ENCODE measurements at regions not wholly inside any gene's neighbourhood (a gene's known extent, or its start where the extent isn't known, plus 50 kb on each side); places are given as distances from the start of the nearest gene placed in this dataset.

DNA sequence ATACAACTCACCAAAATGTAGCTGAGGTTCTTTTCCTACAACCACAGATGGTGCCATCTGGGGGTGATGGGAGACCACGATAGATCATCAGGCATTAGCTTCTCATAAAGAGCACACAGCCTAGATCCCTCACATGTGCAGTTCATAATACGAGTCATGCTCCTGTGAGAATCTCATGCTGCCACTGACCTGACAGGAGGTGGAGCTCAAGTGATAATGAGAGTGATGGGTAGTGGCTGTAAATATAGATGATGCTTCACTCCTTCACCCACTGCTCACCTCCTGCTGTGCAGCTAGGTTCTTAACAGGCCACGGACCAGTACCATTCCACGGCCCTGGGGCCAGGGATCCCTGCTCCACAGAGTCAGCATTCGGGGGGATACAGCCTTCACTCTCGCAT, 943.8 kb downstream of the NLGN4Y start:
- H3K4me3 ChIP-seq (ENCODE audit: low read depth, low read length): no peak overlapping the region
- TF ChIP-seq, protein P1, sequence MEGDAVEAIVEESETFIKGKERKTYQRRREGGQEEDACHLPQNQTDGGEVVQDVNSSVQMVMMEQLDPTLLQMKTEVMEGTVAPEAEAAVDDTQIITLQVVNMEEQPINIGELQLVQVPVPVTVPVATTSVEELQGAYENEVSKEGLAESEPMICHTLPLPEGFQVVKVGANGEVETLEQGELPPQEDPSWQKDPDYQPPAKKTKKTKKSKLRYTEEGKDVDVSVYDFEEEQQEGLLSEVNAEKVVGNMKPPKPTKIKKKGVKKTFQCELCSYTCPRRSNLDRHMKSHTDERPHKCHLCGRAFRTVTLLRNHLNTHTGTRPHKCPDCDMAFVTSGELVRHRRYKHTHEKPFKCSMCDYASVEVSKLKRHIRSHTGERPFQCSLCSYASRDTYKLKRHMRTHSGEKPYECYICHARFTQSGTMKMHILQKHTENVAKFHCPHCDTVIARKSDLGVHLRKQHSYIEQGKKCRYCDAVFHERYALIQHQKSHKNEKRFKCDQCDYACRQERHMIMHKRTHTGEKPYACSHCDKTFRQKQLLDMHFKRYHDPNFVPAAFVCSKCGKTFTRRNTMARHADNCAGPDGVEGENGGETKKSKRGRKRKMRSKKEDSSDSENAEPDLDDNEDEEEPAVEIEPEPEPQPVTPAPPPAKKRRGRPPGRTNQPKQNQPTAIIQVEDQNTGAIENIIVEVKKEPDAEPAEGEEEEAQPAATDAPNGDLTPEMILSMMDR (conservative IDR thresholded peaks at IDR 0.05; ENCODE audit: low read depth, low read length): no peak
- DNase-seq (ENCODE audit: low read depth): no peak

DNA sequence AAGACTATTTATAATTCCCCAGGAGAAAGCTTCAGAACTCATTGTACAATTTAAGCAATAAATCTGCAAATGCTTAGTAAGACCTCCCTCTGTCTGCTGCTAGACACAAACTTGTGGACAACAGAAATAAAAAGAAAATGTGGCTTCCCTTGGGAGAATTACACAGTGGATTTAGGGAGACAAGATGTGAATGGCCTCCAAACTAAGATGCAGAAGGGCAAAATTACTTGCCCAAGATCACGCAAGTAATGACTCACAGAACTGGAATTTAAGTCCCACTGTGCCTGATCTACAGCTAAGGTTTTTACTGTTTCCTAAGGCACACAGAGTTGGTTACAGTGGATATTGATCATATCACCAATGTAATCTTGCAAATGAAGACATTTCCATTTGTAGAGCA, 947.0 kb downstream of the NLGN4Y start:
- H3K4me3 ChIP-seq (ENCODE audit: low read depth, low read length): no peak overlapping the region
- TF ChIP-seq, protein P1 (conservative IDR thresholded peaks at IDR 0.05; ENCODE audit: low read depth, low read length): no peak
- DNase-seq (ENCODE audit: low read depth): no peak

DNA sequence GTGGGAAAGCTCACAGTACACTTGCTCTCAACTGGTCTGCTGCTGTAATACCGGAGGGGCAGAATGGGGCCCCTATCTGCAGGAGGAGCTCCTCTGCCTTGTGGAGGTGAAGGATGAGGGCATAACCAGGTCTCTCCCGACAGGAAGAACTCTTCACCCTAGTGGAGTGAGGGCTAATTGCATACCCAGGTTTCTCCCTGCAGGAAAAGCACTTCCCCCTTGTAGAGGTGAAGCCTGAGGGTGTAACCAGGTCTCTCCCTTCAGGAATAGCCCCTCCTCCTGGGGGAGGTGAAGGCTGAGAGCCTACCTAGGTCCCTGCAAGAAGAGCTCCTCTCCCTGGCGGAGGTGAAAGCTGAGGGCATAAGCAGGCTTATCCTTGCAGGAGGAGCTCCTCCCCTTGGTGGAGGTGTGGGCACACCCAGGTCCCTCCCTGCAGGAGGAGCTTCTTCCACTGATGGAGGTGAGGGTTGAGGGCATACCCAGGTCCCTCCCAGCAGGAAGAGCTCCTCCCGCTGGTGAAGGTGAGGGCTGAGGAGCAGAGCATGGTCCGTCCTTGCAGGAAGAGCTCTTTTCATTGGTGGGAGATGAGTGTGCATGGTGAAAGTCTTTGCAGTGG, 954.1 kb downstream of the NLGN4Y start:
- TF ChIP-seq, protein P1 (conservative IDR thresholded peaks at IDR 0.05; ENCODE audit: low read depth, low read length): no peak
- no peak for DNase-seq (ENCODE audit: low read depth)
- no peak overlapping the region for H3K4me3 ChIP-seq (ENCODE audit: low read depth, low read length)

DNA sequence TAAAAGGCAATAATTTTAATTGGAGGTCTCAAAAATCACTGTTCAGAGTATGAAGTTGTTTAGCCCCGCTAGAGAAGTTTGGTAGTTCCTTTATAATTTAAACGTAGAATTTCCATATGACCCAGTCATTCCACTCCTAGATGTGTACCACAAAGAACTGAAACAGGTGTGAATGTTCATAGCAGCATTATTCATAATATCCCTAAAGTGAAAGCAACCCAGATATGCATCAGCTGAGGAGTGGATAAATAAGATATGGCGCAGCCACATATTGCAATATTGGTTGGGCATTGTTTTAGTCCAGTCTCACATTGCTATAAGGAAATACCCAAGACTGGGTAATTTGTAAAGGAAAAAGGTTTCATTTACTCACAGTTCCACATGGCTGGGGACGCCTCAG, 976.2 kb downstream of the NLGN4Y start:
- TF ChIP-seq, protein P1 (conservative IDR thresholded peaks at IDR 0.05; ENCODE audit: low read depth, low read length): no peak
- DNase-seq (ENCODE audit: low read depth): no peak
- H3K4me3 ChIP-seq (ENCODE audit: low read depth, low read length): no peak overlapping the region

DNA sequence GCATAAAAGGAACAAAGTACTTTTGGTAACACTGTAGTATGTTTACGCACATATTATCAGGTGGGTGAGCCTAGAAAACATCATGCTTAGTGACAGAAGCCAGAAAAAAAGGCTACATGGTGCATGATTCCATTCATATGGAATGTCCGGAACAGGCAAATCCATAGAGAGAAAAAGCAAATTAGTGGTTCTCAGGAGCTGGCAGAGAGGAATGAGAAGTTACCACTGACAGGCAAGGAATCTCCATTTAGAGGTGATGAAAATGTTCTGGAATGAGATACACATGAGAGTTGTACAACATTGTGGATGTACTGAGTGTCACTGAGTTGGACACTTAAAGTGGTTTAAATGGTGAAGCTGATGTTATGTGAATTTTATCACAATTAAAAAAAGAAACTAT, 976.9 kb downstream of the NLGN4Y start:
- H3K4me3 ChIP-seq (ENCODE audit: low read depth, low read length): no peak overlapping the region
- TF ChIP-seq, protein P1 (conservative IDR thresholded peaks at IDR 0.05; ENCODE audit: low read depth, low read length): no peak
- DNase-seq (ENCODE audit: low read depth): no peak

DNA sequence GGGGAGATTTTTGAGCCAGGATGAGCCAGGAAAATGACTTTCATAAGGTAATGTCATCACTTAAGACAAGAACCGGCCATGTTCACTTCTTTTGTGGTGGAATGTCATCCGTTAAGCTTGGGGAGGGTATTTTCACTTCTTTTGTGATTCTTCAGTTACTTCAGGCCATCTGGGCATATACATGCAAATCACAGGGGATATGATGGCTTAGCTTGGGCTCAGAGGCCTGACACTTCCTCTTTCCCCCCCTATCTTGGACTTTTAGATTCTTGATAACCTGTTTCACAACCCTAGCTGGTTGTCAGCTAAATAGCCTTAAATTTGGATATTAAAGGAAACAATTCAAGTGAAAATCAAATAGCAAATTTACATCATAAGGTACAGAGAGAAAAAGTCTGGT, 986.0 kb downstream of the NLGN4Y start:
- no peak overlapping the region for H3K4me3 ChIP-seq (ENCODE audit: low read depth, low read length)
- DNase-seq (ENCODE audit: low read depth): no peak
- TF ChIP-seq, protein P1 (conservative IDR thresholded peaks at IDR 0.05; ENCODE audit: low read depth, low read length): no peak

DNA sequence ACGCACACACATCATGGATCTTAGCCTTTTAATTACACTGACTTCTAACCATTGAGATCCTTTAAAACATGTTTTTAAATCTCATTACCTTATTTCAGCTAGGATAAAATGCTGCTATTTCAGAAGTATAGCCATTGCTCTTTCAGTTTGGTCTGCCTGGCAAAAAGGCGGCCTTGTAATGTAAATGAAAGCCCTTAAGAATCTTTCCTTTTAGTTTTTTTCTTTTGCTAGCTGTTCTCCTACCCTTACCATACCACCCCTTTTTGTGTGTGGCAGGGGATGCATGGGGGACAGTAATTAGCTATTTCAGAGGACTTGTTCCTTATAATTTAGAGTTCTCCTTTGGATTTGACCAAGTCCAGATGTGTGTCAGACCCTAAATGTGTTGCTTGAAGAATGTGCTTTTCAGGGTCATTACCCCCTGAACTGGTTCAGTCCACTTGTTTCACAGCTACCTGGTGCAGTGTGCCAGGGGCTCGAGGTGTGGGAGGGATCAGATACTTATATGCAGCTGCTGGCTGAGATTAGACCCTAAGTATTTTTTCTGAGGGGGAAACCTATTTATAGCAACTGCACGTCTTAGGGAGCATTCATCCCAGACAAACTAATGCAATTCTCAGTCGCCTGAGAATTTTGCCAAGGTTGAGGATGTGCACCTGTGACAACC, 986.8 kb downstream of the NLGN4Y start:
- TF ChIP-seq, protein P1 (conservative IDR thresholded peaks at IDR 0.05; ENCODE audit: low read depth, low read length): no peak
- DNase-seq (ENCODE audit: low read depth): no peak
- H3K4me3 ChIP-seq (ENCODE audit: low read depth, low read length): no peak overlapping the region
